ENCODE measurements at regions not wholly inside any gene's neighbourhood (a gene's known extent, or its start where the extent isn't known, plus 50 kb on each side); places are given as distances from the start of the nearest gene placed in this dataset.

DNA sequence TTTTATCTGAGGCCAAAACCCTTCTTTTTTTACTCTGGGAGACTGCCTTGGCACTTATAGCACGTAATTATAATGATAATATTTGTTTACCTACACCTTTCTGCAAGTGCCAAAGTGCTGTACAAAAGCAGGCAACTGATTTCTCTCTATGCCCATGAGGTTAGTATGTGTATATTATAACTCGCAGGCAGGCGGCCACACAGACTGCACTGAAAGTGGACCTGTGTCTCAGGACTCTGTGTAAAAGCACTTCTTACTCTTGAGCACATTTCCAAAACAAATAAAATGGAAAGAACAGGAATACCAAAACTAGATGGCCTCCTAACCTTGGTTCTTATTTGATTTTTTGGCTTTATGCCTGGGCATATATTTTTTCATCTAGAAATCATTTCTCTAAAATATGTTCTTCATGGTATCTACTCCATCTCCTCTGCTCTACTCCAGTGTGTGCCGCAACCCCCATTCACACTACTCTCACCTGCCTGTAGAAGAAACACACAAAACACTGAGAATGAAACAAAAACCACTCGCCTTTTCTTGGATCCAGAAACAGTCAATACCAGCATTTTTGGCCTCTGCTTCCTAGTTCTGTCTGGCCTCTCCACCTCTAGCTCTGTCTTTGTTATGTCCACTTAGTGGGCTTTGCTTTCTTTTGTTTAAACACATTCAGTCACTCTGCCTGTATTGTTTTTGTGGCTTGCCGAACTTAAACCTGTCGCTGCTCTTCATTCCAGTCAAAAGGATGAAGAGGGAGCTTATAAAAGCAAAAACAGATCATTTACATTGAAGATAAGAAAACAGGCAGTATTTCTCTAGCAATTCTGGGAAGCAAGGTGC, 934.5 kb upstream of the TENM3 start:
- Histone ChIP-seq H4K20me1 (ENCODE audit: insufficient read depth, low read length) (no peaks in the 10 kb centered on the region), H3K9ac (ENCODE audit: insufficient read depth, low read length, poor library complexity, severe bottlenecking) (no peak overlapping the region), H3K36me3 (replicated peaks in 1 of 2; ENCODE audit: control insufficient read depth in 1 of 2, insufficient read depth in 2 of 2, low read length in 2 of 2) (no peaks in the 10 kb centered on the region), H2AFZ (ENCODE audit: insufficient read depth, low read depth, low read length, poor library complexity, severe bottlenecking) (no peak overlapping the region), H3K9me3 (replicated peaks in 1 of 2; ENCODE audit: control insufficient read depth in 1 of 2, insufficient read depth in 1 of 2, low read length in 2 of 2) (no peaks in the 10 kb centered on the region), H3K4me3 (replicated peaks in 1 of 3; ENCODE audit: low read depth in 2 of 3, low read length in 3 of 3) (no peak overlapping the region), H3K27ac (ENCODE audit: low read depth in 1 of 2, low read length in 2 of 2) (no peak overlapping the region), H3K4me1 (ENCODE audit: control insufficient read depth in 1 of 2, insufficient read depth in 2 of 2, low read length in 2 of 2) (no peaks in the 10 kb centered on the region), H3K79me2 (ENCODE audit: insufficient read depth, low read length) (no peaks in the 10 kb centered on the region), H3K27me3 (ENCODE audit: control insufficient read depth in 2 of 2, insufficient read depth in 2 of 2, low read length in 2 of 2) (no peaks in the 10 kb centered on the region), H3K4me2 (replicated peaks; ENCODE audit: extremely low read depth, low read length, poor library complexity, severe bottlenecking) (no peak overlapping the region)
- no peaks in the 10 kb centered on the region for H3K4me1 Mint-ChIP-seq
- no peak for TF ChIP-seq CTCF (IDR thresholded peaks at IDR 0.05)
- no peaks in the 10 kb centered on the region for H3K36me3 Mint-ChIP-seq
- no peak overlapping the region for H3K4me3 Mint-ChIP-seq
- H3K27me3 Mint-ChIP-seq (ENCODE audit: low read depth in 3 of 3): no peaks in the 10 kb centered on the region
- peaks cover 0 to 2% (median 0%) of the 10 kb centered on the region in 7 donors for H3K9me3 Mint-ChIP-seq
- intact Hi-C loops (cut with micrococcal nuclease): no loop called here
- no peak for DNase-seq
- 85% methylated on average over 2 of the region's 7 CpGs for WGBS (ENCODE audit: insufficient coverage)
- no peak overlapping the region for H3K27ac Mint-ChIP-seq

- H3K36me3 ChIP-seq (replicated peaks in 1 of 2; ENCODE audit: control insufficient read depth in 1 of 2, insufficient read depth in 2 of 2, low read length in 2 of 2): no peaks in the 10 kb centered on the region
- H4K20me1 ChIP-seq (ENCODE audit: insufficient read depth, low read length): no peaks in the 10 kb centered on the region
- Mint-ChIP-seq H3K9me3 (peaks cover 0 to 3% (median 0%) of the 10 kb centered on the region in 7 donors), H3K36me3 (no peaks in the 10 kb centered on the region), H3K4me1 (no peaks in the 10 kb centered on the region), H3K27ac (no peak overlapping the region), H3K4me3 (no peak overlapping the region), H3K27me3 (ENCODE audit: low read depth in 3 of 3) (no peaks in the 10 kb centered on the region)
- H3K9ac ChIP-seq (ENCODE audit: insufficient read depth, low read length, poor library complexity, severe bottlenecking): no peak overlapping the region
- no peak for DNase-seq
- H2AFZ ChIP-seq (ENCODE audit: insufficient read depth, low read depth, low read length, poor library complexity, severe bottlenecking): no peak overlapping the region
- H3K79me2 ChIP-seq (ENCODE audit: insufficient read depth, low read length): no peaks in the 10 kb centered on the region
- no peak overlapping the region for H3K4me3 ChIP-seq (replicated peaks in 1 of 3; ENCODE audit: low read depth in 2 of 3, low read length in 3 of 3)
- no peaks in the 10 kb centered on the region for H3K9me3 ChIP-seq (replicated peaks in 1 of 2; ENCODE audit: control insufficient read depth in 1 of 2, insufficient read depth in 1 of 2, low read length in 2 of 2)
- WGBS (ENCODE audit: insufficient coverage): 93% methylated on average over 3 of the region's 4 CpGs
- no peaks in the 10 kb centered on the region for H3K4me1 ChIP-seq (ENCODE audit: control insufficient read depth in 1 of 2, insufficient read depth in 2 of 2, low read length in 2 of 2)
- H3K27ac ChIP-seq (ENCODE audit: low read depth in 1 of 2, low read length in 2 of 2): no peak overlapping the region
- no peak for TF ChIP-seq CTCF (IDR thresholded peaks at IDR 0.05)
- H3K27me3 ChIP-seq (ENCODE audit: control insufficient read depth in 2 of 2, insufficient read depth in 2 of 2, low read length in 2 of 2): no peaks in the 10 kb centered on the region
- intact Hi-C loops (cut with micrococcal nuclease): no loop called here
- no peak overlapping the region for H3K4me2 ChIP-seq (replicated peaks; ENCODE audit: extremely low read depth, low read length, poor library complexity, severe bottlenecking)
These were observed 931.1 kb upstream of the TENM3 start for GRCh38 chr4:181312066-181312465.

All from CD14-positive monocyte (primary cell).